ENCODE measurements at regions not wholly inside any gene's neighbourhood (a gene's known extent, or its start where the extent isn't known, plus 50 kb on each side); places are given as distances from the start of the nearest gene placed in this dataset.
"Not testable (repeated sequence)": the region's sequence is repeated elsewhere in the genome, so short reads cannot be mapped to it uniquely, and the experiment has no call there.

DNA sequence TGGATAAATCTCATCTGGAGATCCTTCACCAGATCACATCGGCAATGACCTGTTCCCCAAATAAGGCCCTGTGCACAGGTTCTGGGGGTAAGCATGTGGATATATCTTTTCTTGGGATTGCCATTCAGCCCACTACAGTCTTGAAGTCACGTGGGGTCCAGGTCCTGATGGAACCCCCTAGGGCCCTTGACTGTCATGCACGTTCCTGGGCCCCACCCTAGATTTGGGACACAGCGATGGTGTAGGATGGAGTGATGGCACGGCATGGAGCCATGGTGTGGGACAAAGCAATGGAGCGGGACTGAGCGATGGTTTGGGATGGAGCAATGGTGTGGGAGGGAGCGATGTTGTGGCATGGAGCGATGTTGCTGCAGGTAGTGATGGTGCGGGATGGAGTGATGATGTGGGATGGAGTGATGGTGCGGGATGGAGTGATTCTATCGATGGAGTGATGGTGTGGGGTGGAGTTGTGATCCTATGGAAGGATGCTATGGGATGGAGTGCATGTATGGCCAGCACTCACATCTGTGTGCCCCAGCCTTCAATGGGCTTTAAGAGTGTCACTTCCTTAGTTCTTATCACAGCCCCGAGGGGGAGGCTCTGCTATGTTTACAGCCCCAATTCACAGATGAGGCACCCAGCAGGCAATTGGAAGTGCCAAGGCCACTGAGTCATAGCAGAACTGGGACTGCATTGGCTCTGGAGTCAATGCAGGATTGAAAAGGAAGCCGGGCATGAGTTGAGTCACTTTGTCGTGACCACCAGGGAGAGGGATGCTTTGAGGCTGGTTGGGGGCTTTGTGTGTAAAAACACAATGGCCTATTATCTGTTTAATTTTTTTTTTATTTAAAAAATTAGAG is 97.0 kb upstream of the C1orf174 start:
- no peak for TF ChIP-seq EZH2phosphoT487 (IDR thresholded peaks at IDR 0.05; ENCODE audit: low read depth)
- TF ChIP-seq, protein P1, sequence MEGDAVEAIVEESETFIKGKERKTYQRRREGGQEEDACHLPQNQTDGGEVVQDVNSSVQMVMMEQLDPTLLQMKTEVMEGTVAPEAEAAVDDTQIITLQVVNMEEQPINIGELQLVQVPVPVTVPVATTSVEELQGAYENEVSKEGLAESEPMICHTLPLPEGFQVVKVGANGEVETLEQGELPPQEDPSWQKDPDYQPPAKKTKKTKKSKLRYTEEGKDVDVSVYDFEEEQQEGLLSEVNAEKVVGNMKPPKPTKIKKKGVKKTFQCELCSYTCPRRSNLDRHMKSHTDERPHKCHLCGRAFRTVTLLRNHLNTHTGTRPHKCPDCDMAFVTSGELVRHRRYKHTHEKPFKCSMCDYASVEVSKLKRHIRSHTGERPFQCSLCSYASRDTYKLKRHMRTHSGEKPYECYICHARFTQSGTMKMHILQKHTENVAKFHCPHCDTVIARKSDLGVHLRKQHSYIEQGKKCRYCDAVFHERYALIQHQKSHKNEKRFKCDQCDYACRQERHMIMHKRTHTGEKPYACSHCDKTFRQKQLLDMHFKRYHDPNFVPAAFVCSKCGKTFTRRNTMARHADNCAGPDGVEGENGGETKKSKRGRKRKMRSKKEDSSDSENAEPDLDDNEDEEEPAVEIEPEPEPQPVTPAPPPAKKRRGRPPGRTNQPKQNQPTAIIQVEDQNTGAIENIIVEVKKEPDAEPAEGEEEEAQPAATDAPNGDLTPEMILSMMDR (IDR thresholded peaks at IDR 0.05; ENCODE audit: low read depth, low read length) = no peak
- Histone ChIP-seq H3K27me3 (ENCODE audit: low read depth, low read length) (no peaks in the 10 kb centered on the region), H3K9me3 (ENCODE audit: insufficient read depth, low read length) (no peaks in the 10 kb centered on the region), H3K4me1 (ENCODE audit: low read length) (no peaks in the 10 kb centered on the region), H3K27ac (ENCODE audit: low read length) (no peak overlapping the region), H3K4me3 (ENCODE audit: low read length) (no peak overlapping the region), H3K9ac (ENCODE audit: low read length) (no peak overlapping the region), H2AFZ (ENCODE audit: low read depth, low read length) (no peak overlapping the region), H3K79me2 (ENCODE audit: low read length) (no peaks in the 10 kb centered on the region), H3K36me3 (replicated peaks; ENCODE audit: low read depth, low read length) (no peaks in the 10 kb centered on the region), H4K20me1 (ENCODE audit: insufficient read depth, low read length) (no peaks in the 10 kb centered on the region), H3K4me2 (ENCODE audit: low read length) (no peak overlapping the region)

DNA sequence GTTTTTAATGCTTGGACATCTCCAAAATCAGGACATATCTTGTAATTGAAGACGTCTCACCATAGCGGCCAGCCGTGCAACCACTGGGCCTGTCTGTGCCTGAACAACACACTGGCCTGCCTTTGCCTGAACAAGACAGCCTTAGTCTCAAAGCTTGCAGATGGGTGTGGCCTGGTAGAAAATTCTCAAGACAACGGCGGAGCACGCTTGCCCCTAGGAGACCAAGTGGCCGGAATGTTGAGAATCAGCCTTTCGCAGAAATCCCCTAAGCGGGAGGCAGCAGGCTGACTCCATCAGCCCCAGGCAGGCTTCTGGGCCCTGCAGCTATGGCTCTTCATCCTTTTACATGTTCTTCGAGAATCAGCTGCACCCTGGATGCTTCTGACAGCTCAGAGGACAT is 98.0 kb upstream of the C1orf174 start:
- H3K27ac ChIP-seq (ENCODE audit: low read length) = no peak overlapping the region
- no peaks in the 10 kb centered on the region for H3K9me3 ChIP-seq (ENCODE audit: insufficient read depth, low read length)
- no peaks in the 10 kb centered on the region for H3K4me1 ChIP-seq (ENCODE audit: low read length)
- TF ChIP-seq, protein P1 (IDR thresholded peaks at IDR 0.05; ENCODE audit: low read depth, low read length) = no peak
- no peak for TF ChIP-seq EZH2phosphoT487 (IDR thresholded peaks at IDR 0.05; ENCODE audit: low read depth)
- H3K36me3 ChIP-seq (replicated peaks; ENCODE audit: low read depth, low read length) = no peaks in the 10 kb centered on the region
- no peak overlapping the region for H2AFZ ChIP-seq (ENCODE audit: low read depth, low read length)
- H4K20me1 ChIP-seq (ENCODE audit: insufficient read depth, low read length) = no peaks in the 10 kb centered on the region
- no peak overlapping the region for H3K9ac ChIP-seq (ENCODE audit: low read length)
- no peak overlapping the region for H3K4me3 ChIP-seq (ENCODE audit: low read length)
- H3K79me2 ChIP-seq (ENCODE audit: low read length) = no peaks in the 10 kb centered on the region
- no peak overlapping the region for H3K4me2 ChIP-seq (ENCODE audit: low read length)
- H3K27me3 ChIP-seq (ENCODE audit: low read depth, low read length) = no peaks in the 10 kb centered on the region

DNA sequence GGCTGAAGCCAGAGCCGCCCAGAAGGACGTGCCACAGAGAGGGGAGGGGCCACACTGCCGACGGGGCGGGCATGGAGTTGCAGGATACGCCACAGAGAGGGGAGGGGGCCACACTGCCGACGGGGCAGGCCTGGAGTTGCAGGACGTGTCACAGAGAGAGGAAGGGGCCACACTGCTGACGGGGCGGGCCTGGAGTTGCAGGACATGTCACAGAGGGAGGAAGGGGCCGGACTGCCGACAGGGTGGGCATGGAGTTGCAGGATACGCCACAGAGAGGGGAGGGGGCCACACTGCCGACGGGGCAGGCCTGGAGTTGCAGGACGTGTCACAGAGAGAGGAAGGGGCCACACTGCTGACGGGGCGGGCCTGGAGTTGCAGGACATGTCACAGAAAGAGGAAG is 99.4 kb upstream of the C1orf174 start:
- H2AFZ ChIP-seq (ENCODE audit: low read depth, low read length); H3K36me3 ChIP-seq (replicated peaks; ENCODE audit: low read depth, low read length); H3K4me3 ChIP-seq (ENCODE audit: low read length); H3K27me3 ChIP-seq (ENCODE audit: low read depth, low read length); H3K4me2 ChIP-seq (ENCODE audit: low read length); H4K20me1 ChIP-seq (ENCODE audit: insufficient read depth, low read length); H3K9ac ChIP-seq (ENCODE audit: low read length); H3K79me2 ChIP-seq (ENCODE audit: low read length); H3K27ac ChIP-seq (ENCODE audit: low read length); H3K9me3 ChIP-seq (ENCODE audit: insufficient read depth, low read length); H3K4me1 ChIP-seq (ENCODE audit: low read length): not testable (repeated sequence)

- Histone ChIP-seq H2AFZ (ENCODE audit: low read depth, low read length) (no peak overlapping the region), H3K9me3 (ENCODE audit: insufficient read depth, low read length) (no peaks in the 10 kb centered on the region), H3K4me3 (ENCODE audit: low read length) (no peak overlapping the region), H3K79me2 (ENCODE audit: low read length) (no peaks in the 10 kb centered on the region), H3K27me3 (ENCODE audit: low read depth, low read length) (no peaks in the 10 kb centered on the region), H3K9ac (ENCODE audit: low read length) (no peak overlapping the region), H4K20me1 (ENCODE audit: insufficient read depth, low read length) (no peaks in the 10 kb centered on the region), H3K27ac (ENCODE audit: low read length) (no peak overlapping the region), H3K36me3 (replicated peaks; ENCODE audit: low read depth, low read length) (no peaks in the 10 kb centered on the region), H3K4me1 (ENCODE audit: low read length) (no peaks in the 10 kb centered on the region), H3K4me2 (ENCODE audit: low read length) (no peak overlapping the region)
- TF ChIP-seq, protein P1 (IDR thresholded peaks at IDR 0.05; ENCODE audit: low read depth, low read length) = no peak
- no peak for TF ChIP-seq EZH2phosphoT487 (IDR thresholded peaks at IDR 0.05; ENCODE audit: low read depth)
These were observed 100.1 kb upstream of the C1orf174 start for GRCh38 chr1:3999941-4000735.
